OCI-LY3 (cell line): ENCODE measurements at regions not wholly inside any gene's neighbourhood (a gene's known extent, or its start where the extent isn't known, plus 50 kb on each side); places are given as distances from the start of the nearest gene placed in this dataset.
"Not testable (repeated sequence)": the region's sequence is repeated elsewhere in the genome, so short reads cannot be mapped to it uniquely, and the experiment has no call there.

Experiments
- H2AFZ ChIP-seq: fragments of 200-600, 300-600 bp; shearing (Covaris generic); 2 replicates; pipeline ENCODE4 v1.6.0; 2014; ENCODE audit warnings: antibody characterized with exemption, low read depth, low read length
- H3K27ac ChIP-seq: fragments of 200-600, 300-600 bp; sonication (generic); 2 replicates; pipeline ENCODE4 v1.5.1; 2014; ENCODE audit warnings: mild to moderate bottlenecking, low read length, moderate library complexity, mixed read lengths
- H3K27me3 ChIP-seq: fragments of 200-600, 300-600 bp; sonication (generic); 2 replicates; pipeline ENCODE4 v1.6.1; 2014; ENCODE audit warnings: low read depth, low read length, mixed read lengths
- H3K36me3 ChIP-seq: fragments of 200-600, 300-600 bp; sonication (generic); replicated peaks from 2 replicates; pipeline ENCODE3; 2014; ENCODE audit warnings: low read depth, low read length, mixed read lengths
- H3K4me1 ChIP-seq: fragments of 300-600, 200-600 bp; sonication (generic); 2 replicates; pipeline ENCODE4 v1.6.1; 2014; ENCODE audit warnings: low read length, mixed read lengths
- H3K4me2 ChIP-seq: fragments of 200-600, 300-600 bp; sonication (generic); 2 replicates; pipeline ENCODE4 v1.6.1; 2014; ENCODE audit warnings: low read length, mixed read lengths
- H3K4me3 ChIP-seq: fragments of 300-600, 200-600 bp; sonication (generic); 2 replicates; pipeline ENCODE4 v1.5.1; 2014; ENCODE audit warnings: antibody characterized with exemption, mild to moderate bottlenecking, low read length, moderate library complexity
- H3K79me2 ChIP-seq: fragments of 300-600, 200-600 bp; shearing (Covaris generic); 2 replicates; pipeline ENCODE4 v1.6.1; 2014; ENCODE audit warnings: mild to moderate bottlenecking, low read length, mixed read lengths
- H3K9ac ChIP-seq: fragments of 300-600, 200-600 bp; shearing (Covaris generic); 2 replicates; pipeline ENCODE4 v1.6.0; 2014; ENCODE audit warnings: mild to moderate bottlenecking, low read length, moderate library complexity
- H3K9me3 ChIP-seq: fragments of 200-600, 300-600 bp; shearing (Covaris generic); 2 replicates; pipeline ENCODE4 v1.6.1; 2014; ENCODE audit warnings: low read length, mixed read lengths; ENCODE audit not compliant: insufficient read depth
- H4K20me1 ChIP-seq: fragments of 200-600, 300-600 bp; sonication (generic); 2 replicates; pipeline ENCODE4 v1.6.1; 2016; ENCODE audit warnings: low read length, mixed read lengths; ENCODE audit not compliant: insufficient read depth
- EZH2phosphoT487 ChIP-seq: fragments of 200-600 bp; shearing (Covaris generic); IDR thresholded peaks from 2 replicates; pipeline ENCODE4 v1.6.1; 2018; ENCODE audit warnings: antibody characterized with exemption, mixed run types, low read depth
- TF ChIP-seq, protein P1 (sequence below): fragments of 200-600, 300-600 bp; sonication (generic); IDR thresholded peaks from 2 replicates; pipeline ENCODE4 v1.5.1; 2014; ENCODE audit warnings: antibody characterized with exemption, low read length, low read depth

DNA sequence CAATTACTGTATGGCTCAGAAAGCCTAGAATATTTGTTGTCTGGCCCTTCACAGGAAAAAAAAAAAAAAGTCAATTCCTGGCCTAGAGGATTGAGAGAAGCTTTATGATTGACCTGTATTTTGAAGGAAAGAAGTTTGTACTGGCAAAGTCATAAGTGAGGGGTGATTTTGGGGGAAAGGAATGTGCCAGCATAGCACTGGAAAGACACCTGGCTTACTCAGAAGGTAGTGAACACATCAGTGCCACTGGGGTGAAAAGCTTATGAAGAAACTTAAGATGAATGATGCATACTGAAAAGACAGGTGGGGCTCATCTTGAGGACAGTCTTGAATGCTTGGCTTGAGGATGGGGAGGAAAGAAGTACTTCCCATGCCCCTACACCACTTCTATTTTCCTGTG lies 127.9 kb upstream of the RASA1 start:
- H2AFZ ChIP-seq = no peak overlapping the region

GRCh38 chr5:87141544-87141943 lies 126.1 kb upstream of the RASA1 start:
- H3K9me3 ChIP-seq = no peaks in the 10 kb centered on the region

More for the DNA sequence above, 127.9 kb upstream of the RASA1 start:
- H3K27me3 ChIP-seq = no peaks in the 10 kb centered on the region
- no peaks in the 10 kb centered on the region for H3K4me1 ChIP-seq
- H4K20me1 ChIP-seq = no peaks in the 10 kb centered on the region
- no peak overlapping the region for H3K9ac ChIP-seq
- no peaks in the 10 kb centered on the region for H3K9me3 ChIP-seq
- H3K4me3 ChIP-seq = no peak overlapping the region
- H3K79me2 ChIP-seq = no peaks in the 10 kb centered on the region
- no peaks in the 10 kb centered on the region for H3K36me3 ChIP-seq
- no peak for TF ChIP-seq EZH2phosphoT487
- TF ChIP-seq, protein P1, sequence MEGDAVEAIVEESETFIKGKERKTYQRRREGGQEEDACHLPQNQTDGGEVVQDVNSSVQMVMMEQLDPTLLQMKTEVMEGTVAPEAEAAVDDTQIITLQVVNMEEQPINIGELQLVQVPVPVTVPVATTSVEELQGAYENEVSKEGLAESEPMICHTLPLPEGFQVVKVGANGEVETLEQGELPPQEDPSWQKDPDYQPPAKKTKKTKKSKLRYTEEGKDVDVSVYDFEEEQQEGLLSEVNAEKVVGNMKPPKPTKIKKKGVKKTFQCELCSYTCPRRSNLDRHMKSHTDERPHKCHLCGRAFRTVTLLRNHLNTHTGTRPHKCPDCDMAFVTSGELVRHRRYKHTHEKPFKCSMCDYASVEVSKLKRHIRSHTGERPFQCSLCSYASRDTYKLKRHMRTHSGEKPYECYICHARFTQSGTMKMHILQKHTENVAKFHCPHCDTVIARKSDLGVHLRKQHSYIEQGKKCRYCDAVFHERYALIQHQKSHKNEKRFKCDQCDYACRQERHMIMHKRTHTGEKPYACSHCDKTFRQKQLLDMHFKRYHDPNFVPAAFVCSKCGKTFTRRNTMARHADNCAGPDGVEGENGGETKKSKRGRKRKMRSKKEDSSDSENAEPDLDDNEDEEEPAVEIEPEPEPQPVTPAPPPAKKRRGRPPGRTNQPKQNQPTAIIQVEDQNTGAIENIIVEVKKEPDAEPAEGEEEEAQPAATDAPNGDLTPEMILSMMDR = no peak
- no peak overlapping the region for H3K4me2 ChIP-seq
- H3K27ac ChIP-seq = no peak overlapping the region

DNA sequence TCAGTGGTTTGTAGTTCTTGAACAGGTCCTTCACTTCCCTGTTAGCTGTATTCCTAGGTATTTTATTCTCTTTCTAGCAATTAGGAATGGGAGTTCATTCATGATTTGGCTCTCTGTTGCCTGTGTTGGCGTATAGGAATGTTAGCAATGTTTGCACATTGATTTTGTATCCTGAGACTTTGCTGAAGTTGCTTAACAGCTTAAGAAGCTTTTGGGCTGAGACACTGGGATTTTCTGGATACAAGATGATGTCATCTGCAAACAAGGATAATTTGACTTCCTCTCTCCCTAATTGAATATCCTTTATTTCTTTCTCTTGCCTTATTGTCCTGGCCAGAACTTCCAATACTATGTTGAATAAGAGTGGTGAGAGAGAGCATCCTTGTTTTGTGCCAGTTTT lies 121.8 kb upstream of the RASA1 start:
- H3K9me3 ChIP-seq, H3K36me3 ChIP-seq, H3K4me1 ChIP-seq, H3K9ac ChIP-seq, H4K20me1 ChIP-seq, H3K4me2 ChIP-seq, H3K4me3 ChIP-seq, H3K27ac ChIP-seq, H3K79me2 ChIP-seq, H2AFZ ChIP-seq, H3K27me3 ChIP-seq: not testable (repeated sequence)

More at GRCh38 chr5:87141544-87141943, 126.1 kb upstream of the RASA1 start:
- Histone ChIP-seq H4K20me1 (no peaks in the 10 kb centered on the region), H3K4me1 (no peaks in the 10 kb centered on the region), H3K79me2 (no peaks in the 10 kb centered on the region), H3K4me3 (no peak overlapping the region), H2AFZ (no peak overlapping the region), H3K27ac (no peak overlapping the region), H3K9ac (no peak overlapping the region), H3K27me3 (no peaks in the 10 kb centered on the region), H3K4me2 (no peak overlapping the region), H3K36me3 (no peaks in the 10 kb centered on the region)
- TF ChIP-seq EZH2phosphoT487 = no peak
- TF ChIP-seq, protein P1 = no peak

GRCh38 chr5:87147441-87147840 lies 120.2 kb upstream of the RASA1 start:
- TF ChIP-seq EZH2phosphoT487 = no peak
- TF ChIP-seq, protein P1 = no peak
- Histone ChIP-seq H3K79me2 (no peaks in the 10 kb centered on the region), H3K9me3 (no peaks in the 10 kb centered on the region), H3K36me3 (no peaks in the 10 kb centered on the region), H3K4me1 (peaks cover 7% of the 10 kb centered on the region), H3K9ac (no peak overlapping the region), H4K20me1 (no peaks in the 10 kb centered on the region), H2AFZ (no peak overlapping the region), H3K4me2 (no peak overlapping the region), H3K4me3 (no peak overlapping the region), H3K27me3 (no peaks in the 10 kb centered on the region), H3K27ac (no peak overlapping the region)

- Histone ChIP-seq H3K27ac (no peak overlapping the region), H3K4me2 (no peak overlapping the region), H3K4me1 (peaks cover 7% of the 10 kb centered on the region), H3K9me3 (no peaks in the 10 kb centered on the region), H3K36me3 (no peaks in the 10 kb centered on the region), H3K9ac (no peak overlapping the region), H3K79me2 (no peaks in the 10 kb centered on the region), H3K27me3 (no peaks in the 10 kb centered on the region), H2AFZ (no peak overlapping the region), H4K20me1 (no peaks in the 10 kb centered on the region), H3K4me3 (no peak overlapping the region)
- TF ChIP-seq, protein P1 = no peak
- no peak for TF ChIP-seq EZH2phosphoT487
Observed at GRCh38 chr5:87150630-87151029, 117.1 kb upstream of the RASA1 start.
